ENCODE measurements at regions not wholly inside any gene's neighbourhood (a gene's known extent, or its start where the extent isn't known, plus 50 kb on each side); places are given as distances from the start of the nearest gene placed in this dataset.

DNA sequence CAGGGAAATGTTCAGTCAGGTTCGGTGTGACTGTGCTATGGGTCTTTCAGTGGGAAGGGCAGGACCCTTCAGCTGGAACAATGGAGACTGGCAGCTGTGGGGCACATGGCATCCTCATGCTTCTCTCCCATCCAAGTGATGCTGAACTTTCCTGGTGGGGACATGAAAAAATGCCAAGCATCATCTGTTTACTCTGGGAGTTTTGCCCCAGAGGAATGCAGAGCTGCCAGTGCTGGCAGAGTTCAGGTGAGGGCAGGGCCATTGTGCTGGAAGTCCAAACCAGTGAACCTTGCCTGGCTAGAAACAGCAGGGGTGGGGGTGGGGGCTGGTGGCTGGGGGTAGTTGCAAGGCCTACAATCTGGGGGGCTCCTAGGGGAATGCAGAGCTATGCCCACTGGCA is 1320.6 kb downstream of the PCDH9 start:
- no peak for DNase-seq (ENCODE audit: low spot score in 2 of 2)
- no peak for FAIRE-seq

DNA sequence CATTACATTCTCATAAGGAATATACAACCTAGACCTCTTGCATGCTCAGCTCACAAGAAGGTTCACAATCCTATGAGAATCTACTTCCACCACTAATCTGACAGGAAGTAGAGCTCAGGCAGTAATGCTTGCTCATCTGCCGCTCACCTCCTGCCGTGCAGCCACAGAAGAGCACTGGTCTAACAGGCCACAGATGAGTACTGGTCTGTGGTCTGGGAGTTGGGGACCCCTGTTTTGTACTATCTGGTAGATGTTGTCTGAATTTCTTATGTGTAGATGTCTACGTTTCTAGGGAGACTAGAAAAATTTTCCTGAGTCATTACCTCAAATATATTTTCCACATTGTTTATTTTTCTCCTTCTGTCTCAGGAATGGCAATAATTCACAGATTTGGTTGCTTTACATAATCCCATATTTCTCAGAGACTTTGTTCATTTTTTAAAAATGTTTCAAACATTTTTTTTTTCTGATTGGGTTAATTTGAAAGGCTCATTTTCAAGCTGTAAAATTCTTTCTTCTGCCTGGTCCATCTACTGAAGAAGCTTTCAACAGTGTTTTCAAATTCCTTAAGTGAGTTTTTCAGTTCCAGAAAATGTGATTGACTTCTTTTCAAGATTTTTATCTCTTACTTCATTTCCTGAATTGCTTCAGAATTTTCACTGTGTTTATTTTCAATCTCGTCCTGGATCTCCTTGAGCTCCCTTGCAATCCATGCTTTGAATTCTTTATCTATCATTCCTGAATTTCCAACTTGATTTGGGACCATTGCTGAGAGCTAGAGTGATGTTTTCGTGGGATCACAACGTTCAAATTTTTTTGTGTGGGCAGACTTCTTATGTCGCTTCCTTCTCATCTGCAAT is 1322.2 kb downstream of the PCDH9 start:
- DNase-seq (ENCODE audit: low spot score in 2 of 2) (no peak), FAIRE-seq (no peak)

GRCh38 chr13:65901723-65902122 is 1328.4 kb downstream of the PCDH9 start:
- FAIRE-seq (no peak), DNase-seq (ENCODE audit: low spot score in 2 of 2) (no peak)

DNA sequence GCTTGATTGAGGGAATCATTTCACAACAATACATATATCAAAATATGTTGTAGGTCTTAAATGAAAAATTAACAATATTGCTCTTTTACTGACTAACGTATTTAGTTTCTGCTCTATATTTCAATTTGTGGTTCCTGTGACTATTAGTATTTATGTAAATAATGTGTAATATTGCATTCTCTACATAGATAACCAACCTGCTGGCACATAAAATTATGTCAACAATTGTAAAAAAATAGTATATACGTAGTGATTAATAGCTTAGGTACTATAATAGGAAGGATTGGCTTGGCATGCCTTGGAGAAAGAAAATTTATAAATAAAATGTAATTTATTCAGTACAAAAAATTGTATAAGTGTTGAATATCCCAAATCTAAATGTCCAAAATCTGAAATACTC is 1336.1 kb downstream of the PCDH9 start:
- DNase-seq (ENCODE audit: low spot score in 2 of 2): no peak
- FAIRE-seq: no peak

DNA sequence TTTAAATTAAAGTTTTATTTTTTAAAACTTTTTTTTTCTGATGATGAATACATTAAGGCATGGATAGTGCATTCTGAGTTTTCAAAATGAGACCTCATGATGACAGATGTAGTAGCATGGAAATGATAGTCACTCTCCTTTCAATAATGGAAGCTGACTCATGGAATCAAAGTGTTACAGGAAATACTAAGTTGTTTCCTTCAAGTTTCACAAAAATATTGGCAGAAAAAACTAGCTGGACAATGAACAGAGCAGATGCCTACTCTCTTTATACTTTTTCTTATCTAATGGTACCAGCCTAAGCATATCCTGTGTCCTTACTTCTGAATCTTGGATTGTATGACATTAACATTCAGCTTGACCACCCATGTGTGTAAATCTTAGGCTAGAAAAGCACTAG is 1337.3 kb downstream of the PCDH9 start:
- FAIRE-seq (no peak), DNase-seq (ENCODE audit: low spot score in 2 of 2) (no peak)

GRCh38 chr13:65889368-65889767 is 1340.8 kb downstream of the PCDH9 start:
- FAIRE-seq (no peak), DNase-seq (ENCODE audit: low spot score in 2 of 2) (no peak)

DNA sequence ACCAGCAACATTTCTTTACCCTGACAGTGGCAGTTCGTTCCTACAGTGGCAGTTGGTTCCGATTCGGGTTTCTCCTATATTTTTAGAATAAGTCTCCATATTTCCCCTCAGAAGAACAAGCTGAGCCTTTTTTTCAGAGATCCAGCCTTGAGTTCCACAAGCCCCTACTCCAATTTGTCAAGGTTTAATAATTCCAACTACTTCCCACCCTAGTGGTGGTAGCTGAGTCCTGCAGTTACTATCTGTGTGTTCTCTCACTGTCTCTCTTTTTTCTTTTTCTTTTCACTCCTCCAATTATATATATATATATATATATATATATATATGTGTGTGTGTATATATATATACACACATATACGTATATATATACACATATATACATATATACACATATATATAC is 1347.3 kb downstream of the PCDH9 start:
- no peak for DNase-seq (ENCODE audit: low spot score in 2 of 2)
- no peak for FAIRE-seq

GRCh38 chr13:65881561-65882155 is 1348.5 kb downstream of the PCDH9 start:
- DNase-seq (ENCODE audit: low spot score in 2 of 2) (no peak), FAIRE-seq (no peak)

DNA sequence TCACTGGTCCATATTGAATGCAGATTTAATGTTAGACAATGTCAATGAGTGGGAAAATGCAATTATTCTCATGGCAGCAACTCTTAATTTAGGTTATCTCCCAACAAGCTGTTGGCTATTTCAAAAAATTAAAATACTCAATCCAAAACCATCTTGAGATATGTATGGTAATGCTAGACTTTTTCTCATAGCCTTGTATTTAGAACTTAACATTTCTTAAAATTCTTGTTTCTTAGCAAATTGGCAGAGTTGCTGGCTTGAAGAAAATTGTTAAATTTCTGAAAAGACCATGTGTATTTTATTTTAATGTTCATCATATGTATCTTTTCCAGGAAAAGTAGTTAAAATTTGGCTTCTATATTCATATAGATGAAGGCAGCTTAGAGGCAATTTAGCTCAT is 1355.1 kb downstream of the PCDH9 start:
- DNase-seq (ENCODE audit: low spot score in 2 of 2) (no peak), FAIRE-seq (no peak)

DNA sequence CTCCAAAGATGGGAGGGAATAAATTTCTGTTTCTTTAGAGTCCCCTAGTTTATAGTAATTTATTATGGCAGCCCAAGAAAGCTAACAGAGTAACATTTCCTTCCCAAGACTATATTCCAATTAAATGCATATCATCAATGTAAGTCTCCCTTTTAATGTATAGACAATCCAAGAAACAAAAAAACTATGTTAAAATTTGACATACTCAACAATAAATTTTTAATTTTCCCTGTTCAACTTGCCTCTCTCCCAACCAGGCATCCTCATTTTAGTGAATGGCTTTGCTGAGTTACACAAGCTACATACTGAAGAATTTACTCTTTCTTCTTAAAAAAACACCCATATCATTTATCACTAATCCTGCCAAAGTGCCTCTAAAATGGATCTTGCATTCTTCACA is 1357.7 kb downstream of the PCDH9 start:
- DNase-seq (ENCODE audit: low spot score in 2 of 2) (no peak), FAIRE-seq (no peak)

- DNase-seq (ENCODE audit: low spot score in 2 of 2) (no peak), FAIRE-seq (no peak)
Observed at GRCh38 chr13:65868884-65869283, 1361.3 kb downstream of the PCDH9 start.

DNA sequence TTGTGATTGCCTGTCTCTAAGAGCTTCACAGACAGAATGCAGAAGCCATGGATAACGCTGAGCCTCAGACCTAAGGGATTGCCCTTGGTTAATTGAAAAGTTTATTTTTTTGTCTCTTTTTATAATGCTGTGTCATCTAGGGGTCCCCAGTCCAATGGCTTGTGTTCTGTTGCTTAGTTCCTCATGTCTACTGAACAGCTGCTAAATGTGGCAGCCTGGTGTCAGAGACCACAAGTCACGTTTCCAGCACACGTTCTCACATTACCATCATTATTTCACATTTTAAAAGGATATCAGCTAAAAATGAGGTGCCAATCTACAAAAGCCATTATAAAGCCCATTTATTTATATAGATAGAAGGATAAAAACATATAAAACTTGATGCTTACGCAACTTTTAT is 1362.0 kb downstream of the PCDH9 start:
- FAIRE-seq: no peak
- no peak for DNase-seq (ENCODE audit: low spot score in 2 of 2)

GRCh38 chr13:65866138-65866537 is 1364.0 kb downstream of the PCDH9 start:
- no peak for FAIRE-seq

DNA sequence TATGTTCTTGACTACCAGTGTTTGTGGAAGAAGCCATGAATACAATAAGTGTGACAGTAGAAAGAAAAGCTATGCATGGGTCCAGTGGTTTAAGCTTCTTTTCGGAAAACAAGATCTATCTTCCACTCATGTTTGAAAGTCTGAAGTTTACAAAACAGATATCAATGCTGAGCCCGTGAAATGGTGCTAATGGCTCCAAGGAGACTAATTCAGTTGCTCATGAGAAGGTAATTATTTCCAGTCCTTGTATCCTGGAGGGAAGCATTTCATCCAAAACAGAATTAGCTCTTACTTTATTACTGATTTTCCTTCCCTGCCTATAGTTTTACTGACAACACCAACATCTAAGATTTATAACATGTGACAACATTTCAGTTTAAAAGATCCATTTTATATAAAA is 1364.9 kb downstream of the PCDH9 start:
- DNase-seq (ENCODE audit: low spot score in 2 of 2): no peak

More at GRCh38 chr13:65866138-65866537, 1364.0 kb downstream of the PCDH9 start:
- no peak for DNase-seq (ENCODE audit: low spot score in 2 of 2)

DNA sequence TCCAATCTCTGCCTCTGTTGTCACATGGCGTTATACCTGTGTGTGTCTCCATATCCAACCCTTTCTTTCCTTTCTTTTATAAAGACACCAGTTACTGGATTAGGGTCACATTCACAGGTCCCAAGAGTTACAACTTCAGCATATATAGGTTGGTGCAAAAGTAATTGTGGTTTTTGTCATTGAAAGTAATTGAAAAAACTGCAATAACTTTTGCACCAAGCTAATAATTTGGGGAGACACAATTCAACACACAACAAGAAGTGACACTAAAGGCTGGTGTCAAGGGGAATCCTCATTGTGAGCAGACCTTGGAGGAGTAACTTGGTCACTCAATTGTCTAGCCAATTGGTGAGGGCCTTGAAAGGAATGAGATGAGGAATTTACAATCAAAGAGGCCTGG is 1366.1 kb downstream of the PCDH9 start:
- DNase-seq (ENCODE audit: low spot score in 2 of 2) (no peak), FAIRE-seq (no peak)

More for the DNA sequence above, 1364.9 kb downstream of the PCDH9 start:
- no peak for FAIRE-seq

DNA sequence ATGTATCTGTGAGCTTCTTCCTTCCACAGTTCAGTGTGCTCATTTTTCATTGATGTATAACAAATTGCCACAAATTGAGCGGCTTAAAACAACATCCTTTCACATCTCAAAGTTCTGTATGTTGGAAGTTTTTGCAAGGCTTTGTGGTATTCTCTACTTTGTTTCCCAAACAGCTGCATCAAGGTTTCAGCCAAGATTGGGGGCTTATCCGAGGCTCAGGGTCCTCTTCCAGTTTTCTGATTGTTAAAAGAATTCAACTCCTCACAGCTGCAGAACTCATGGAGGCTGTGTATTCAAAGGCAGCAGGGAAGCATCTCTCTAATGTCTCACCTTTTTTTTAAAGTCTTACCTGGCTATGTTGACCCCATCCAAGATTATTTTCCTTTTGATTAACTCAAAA is 1369.8 kb downstream of the PCDH9 start:
- DNase-seq (ENCODE audit: low spot score in 2 of 2) (no peak), FAIRE-seq (no peak)

- FAIRE-seq: no peak
- no peak for DNase-seq (ENCODE audit: low spot score in 2 of 2)
Observed at GRCh38 chr13:65857942-65858565, 1372.1 kb downstream of the PCDH9 start.

- no peak for FAIRE-seq
- DNase-seq (ENCODE audit: low spot score in 2 of 2): no peak
Observed at GRCh38 chr13:65856431-65856830, 1373.7 kb downstream of the PCDH9 start.

GRCh38 chr13:65855242-65855805 is 1374.8 kb downstream of the PCDH9 start:
- FAIRE-seq (no peak), DNase-seq (ENCODE audit: low spot score in 2 of 2) (no peak)

GRCh38 chr13:65854431-65854830 is 1375.7 kb downstream of the PCDH9 start:
- FAIRE-seq (no peak), DNase-seq (ENCODE audit: low spot score in 2 of 2) (no peak)

DNA sequence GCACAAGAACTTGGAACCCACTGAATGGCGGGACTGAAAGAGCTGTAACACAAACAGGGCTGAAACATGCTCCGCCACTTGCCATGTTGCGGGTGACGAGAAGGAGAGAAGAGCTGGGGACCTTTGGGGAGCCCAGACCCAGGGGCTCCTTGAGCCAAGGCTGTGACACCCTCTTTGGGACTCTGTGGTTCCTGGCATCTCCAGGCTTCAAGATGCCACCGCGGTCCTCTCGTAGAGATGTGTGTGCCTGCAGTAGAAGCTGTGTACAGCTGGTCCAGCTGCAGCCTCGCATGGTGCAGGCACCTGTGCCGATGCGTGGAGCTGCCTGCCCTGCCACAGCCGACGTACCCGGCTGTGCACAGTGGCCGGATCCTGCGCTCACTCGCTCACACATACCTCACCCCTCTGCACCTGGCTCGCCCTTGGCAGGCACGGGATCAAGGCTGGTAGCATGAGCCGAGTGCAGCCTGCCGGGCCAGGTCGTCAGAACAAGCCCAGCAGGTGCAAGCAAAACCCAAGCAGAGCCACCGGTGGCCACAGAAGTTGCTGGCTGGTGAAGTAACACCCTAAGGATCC is 1385.8 kb downstream of the PCDH9 start:
- no peak for FAIRE-seq

More for the DNA sequence above, 1385.8 kb downstream of the PCDH9 start:
- no peak for DNase-seq (ENCODE audit: low spot score in 2 of 2)

All from frontal cortex (tissue), 3 donors.